Testis (tissue), 2 donors: ENCODE measurements at regions not wholly inside any gene's neighbourhood (a gene's known extent, or its start where the extent isn't known, plus 50 kb on each side); places are given as distances from the start of the nearest gene placed in this dataset.

Source experiments
- CTCF ChIP-seq, 3 experiments: fragments of 450-650 bp in 2 of 3; fragments of 200-600 bp in 1 of 3; sonication (generic) in 1 of 3; IDR thresholded peaks; one replicate each; pipeline ENCODE4 v1.5.1; 2016 to 2019; ENCODE audit warnings: antibody characterized with exemption in 3 of 3, mild to moderate bottlenecking in 2 of 3, moderate library complexity in 1 of 3
- POLR2A ChIP-seq: fragments of 450-650 bp; IDR thresholded peaks from one replicate; pipeline ENCODE4 v1.6.1; 2017; ENCODE audit warnings: antibody characterized with exemption, mild to moderate bottlenecking, moderate library complexity

- no peak for TF ChIP-seq POLR2A
- TF ChIP-seq CTCF (IDR thresholded peaks at IDR 0.05): no peak
Observed at GRCh38 chr10:23786594-23786993, 347.7 kb downstream of the OTUD1 start.
